ENCODE measurements at regions not wholly inside any gene's neighbourhood (a gene's known extent, or its start where the extent isn't known, plus 50 kb on each side); places are given as distances from the start of the nearest gene placed in this dataset.

- no peak for TF ChIP-seq EZH2phosphoT487 (IDR thresholded peaks at IDR 0.05; ENCODE audit: insufficient read depth, low read depth)
- no peak for TF ChIP-seq EZH2 (IDR thresholded peaks at IDR 0.05; ENCODE audit: insufficient read depth, poor library complexity, severe bottlenecking)
Measured at GRCh38 chr22:41038732-41039131, 53.7 kb upstream of the EP300 start.

Measured in GM23248 (cell line).